Right lobe of liver (tissue), 4 donors: ENCODE measurements at regions not wholly inside any gene's neighbourhood (a gene's known extent, or its start where the extent isn't known, plus 50 kb on each side); places are given as distances from the start of the nearest gene placed in this dataset.

Source experiments
- POLR2A ChIP-seq: fragments of 450-650 bp; IDR thresholded peaks from one replicate; pipeline ENCODE4 v1.6.1; 2017; ENCODE audit warnings: antibody characterized with exemption, mild to moderate bottlenecking
- TF ChIP-seq, protein P1 (sequence below), 4 donors: fragments of 200-600 bp in 3 of 4; fragments of 450-650 bp in 1 of 4; IDR thresholded peaks; one replicate each; pipeline versions ENCODE4 v1.5.1 to v1.8.0; 2016 to 2022; ENCODE audit warnings: antibody characterized with exemption in 4 of 4, mild to moderate bottlenecking in 2 of 4
- donor health status: DM: no; HTN: no; CAD: no.
- donor health status: DM: no; HTN: no; CAD: no.
- donor health status: DM: no; HTN: yes; CAD: no.

DNA sequence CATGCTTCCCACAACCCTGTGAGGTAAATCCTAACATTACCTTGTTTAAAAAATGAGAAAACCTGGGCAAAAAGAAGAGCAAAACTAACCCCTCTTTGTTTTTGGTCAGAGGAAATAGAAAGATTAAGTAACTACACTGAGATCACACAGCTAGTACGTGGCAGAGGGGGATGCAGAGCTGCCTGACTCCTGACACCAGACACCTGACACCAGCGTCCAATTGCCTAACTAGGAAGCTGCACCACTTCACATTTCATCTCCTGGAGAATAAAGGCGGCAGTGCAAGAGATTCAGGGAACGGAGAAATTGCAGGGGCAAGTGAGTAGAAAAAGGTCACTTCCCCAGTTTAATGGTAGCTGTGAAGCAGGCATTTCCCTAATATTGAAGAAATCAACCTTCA, 229.3 kb upstream of the PTBP2 start:
- TF ChIP-seq, protein P1, sequence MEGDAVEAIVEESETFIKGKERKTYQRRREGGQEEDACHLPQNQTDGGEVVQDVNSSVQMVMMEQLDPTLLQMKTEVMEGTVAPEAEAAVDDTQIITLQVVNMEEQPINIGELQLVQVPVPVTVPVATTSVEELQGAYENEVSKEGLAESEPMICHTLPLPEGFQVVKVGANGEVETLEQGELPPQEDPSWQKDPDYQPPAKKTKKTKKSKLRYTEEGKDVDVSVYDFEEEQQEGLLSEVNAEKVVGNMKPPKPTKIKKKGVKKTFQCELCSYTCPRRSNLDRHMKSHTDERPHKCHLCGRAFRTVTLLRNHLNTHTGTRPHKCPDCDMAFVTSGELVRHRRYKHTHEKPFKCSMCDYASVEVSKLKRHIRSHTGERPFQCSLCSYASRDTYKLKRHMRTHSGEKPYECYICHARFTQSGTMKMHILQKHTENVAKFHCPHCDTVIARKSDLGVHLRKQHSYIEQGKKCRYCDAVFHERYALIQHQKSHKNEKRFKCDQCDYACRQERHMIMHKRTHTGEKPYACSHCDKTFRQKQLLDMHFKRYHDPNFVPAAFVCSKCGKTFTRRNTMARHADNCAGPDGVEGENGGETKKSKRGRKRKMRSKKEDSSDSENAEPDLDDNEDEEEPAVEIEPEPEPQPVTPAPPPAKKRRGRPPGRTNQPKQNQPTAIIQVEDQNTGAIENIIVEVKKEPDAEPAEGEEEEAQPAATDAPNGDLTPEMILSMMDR (IDR thresholded peaks at IDR 0.05): no peak
- no peak for TF ChIP-seq POLR2A
